ENCODE measurements at regions not wholly inside any gene's neighbourhood (a gene's known extent, or its start where the extent isn't known, plus 50 kb on each side); places are given as distances from the start of the nearest gene placed in this dataset.

GRCh38 chr5:6321078-6321477 lies 57.3 kb downstream of the MED10 start:
- Histone ChIP-seq H3K4me3 (no peak overlapping the region), H3K9me3 (peaks cover 0 to 11% (median 0%) of the 10 kb centered on the region in 12 donors), H3K4me1 (no peaks in the 10 kb centered on the region), H3K36me3 (no peaks in the 10 kb centered on the region), H3K27ac (no peak overlapping the region), H3K27me3 (no peaks in the 10 kb centered on the region)
- intact Hi-C loops (cut with DNase I), result no loop called here
- TF ChIP-seq, protein P1, sequence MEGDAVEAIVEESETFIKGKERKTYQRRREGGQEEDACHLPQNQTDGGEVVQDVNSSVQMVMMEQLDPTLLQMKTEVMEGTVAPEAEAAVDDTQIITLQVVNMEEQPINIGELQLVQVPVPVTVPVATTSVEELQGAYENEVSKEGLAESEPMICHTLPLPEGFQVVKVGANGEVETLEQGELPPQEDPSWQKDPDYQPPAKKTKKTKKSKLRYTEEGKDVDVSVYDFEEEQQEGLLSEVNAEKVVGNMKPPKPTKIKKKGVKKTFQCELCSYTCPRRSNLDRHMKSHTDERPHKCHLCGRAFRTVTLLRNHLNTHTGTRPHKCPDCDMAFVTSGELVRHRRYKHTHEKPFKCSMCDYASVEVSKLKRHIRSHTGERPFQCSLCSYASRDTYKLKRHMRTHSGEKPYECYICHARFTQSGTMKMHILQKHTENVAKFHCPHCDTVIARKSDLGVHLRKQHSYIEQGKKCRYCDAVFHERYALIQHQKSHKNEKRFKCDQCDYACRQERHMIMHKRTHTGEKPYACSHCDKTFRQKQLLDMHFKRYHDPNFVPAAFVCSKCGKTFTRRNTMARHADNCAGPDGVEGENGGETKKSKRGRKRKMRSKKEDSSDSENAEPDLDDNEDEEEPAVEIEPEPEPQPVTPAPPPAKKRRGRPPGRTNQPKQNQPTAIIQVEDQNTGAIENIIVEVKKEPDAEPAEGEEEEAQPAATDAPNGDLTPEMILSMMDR (IDR thresholded peaks at IDR 0.05), result no peak
- no peak for TF ChIP-seq POLR2A (IDR thresholded peaks at IDR 0.05)
- 48 to 54% (median 51%) methylated on average over 1 of the region's 1 CpG for WGBS, 4 donors
- ATAC-seq (no peak), DNase-seq (no peak)

DNA sequence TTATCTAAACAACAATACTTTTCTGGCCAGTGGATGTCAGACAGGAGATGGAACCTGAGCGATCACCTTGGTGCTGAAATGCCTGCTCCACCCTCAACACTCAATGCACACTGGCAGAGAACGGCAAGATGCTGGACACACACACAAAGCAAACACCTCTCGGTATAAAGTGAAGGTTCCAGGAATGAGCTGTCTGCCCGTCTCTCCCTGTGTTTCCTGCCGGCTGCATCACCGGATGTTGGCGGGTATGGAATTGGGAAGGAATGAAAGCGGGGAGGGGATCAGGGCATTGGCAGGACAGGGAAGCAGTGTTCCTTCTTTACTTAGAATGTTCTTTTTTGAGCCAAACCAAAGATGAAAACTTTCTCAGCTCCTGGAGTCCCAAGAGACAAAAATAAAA lies 59.2 kb downstream of the MED10 start:
- intact Hi-C loops (cut with DNase I), result loop anchor here in 5 of 10 donors (10.0 kb wide), 2 partner anchors 116 to 126 kb away; partner anchors contain the start of gene UBE2QL1 (in 2 of the 5)
- Histone ChIP-seq H3K4me1 (no peaks in the 10 kb centered on the region), H3K36me3 (no peaks in the 10 kb centered on the region), H3K27ac (no peak overlapping the region), H3K4me3 (no peak overlapping the region), H3K9me3 (peaks cover 0 to 11% (median 0%) of the 10 kb centered on the region in 12 donors), H3K27me3 (no peaks in the 10 kb centered on the region)
- ATAC-seq, result no peak
- no peak for TF ChIP-seq POLR2A (IDR thresholded peaks at IDR 0.05)
- TF ChIP-seq, protein P1 (IDR thresholded peaks at IDR 0.05), result no peak
- no peak for DNase-seq
- 76 to 86% (median 80%) methylated on average over 8 of the region's 8 CpGs for WGBS, 4 donors

DNA sequence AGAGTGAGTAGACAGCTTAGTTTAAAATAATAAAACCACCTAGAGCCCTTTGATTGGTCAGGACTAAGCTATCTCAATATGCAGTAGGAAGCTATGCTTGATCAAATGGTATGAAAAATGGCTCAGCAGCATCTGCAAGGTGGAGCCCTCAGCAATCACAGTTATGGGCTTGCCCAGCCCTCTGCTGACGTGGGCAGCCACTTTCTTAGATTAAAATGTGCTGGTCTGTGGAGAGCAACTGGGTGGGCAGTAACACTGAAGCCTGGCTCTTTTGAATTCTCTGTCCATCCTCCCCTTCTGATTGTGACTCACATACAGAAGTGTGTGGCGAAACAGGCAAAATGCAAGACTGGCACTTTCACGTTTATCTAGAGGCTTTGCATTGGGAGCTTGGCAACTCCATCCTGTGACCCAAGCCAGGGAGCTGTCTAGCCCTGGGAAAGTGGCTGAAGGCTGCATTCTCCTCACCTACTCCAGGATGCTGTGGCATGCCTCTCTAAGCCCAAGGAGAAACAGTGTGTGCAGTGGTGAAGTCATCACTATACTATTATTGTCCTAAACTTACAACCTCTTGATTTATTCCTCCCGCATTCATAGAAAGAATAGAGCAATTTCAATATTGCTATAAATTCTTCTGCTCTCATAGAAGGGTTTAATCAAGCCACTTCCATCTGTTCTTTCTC lies 61.1 kb downstream of the MED10 start:
- Histone ChIP-seq H3K9me3 (peaks cover 0 to 11% (median 0%) of the 10 kb centered on the region in 12 donors), H3K27ac (no peak overlapping the region), H3K4me3 (no peak overlapping the region), H3K27me3 (no peaks in the 10 kb centered on the region), H3K4me1 (peaks cover 0 to 7% (median 0%) of the 10 kb centered on the region in 12 donors), H3K36me3 (no peaks in the 10 kb centered on the region)
- intact Hi-C loops (cut with DNase I), result loop anchor here in 5 of 10 donors (10.0 kb wide), 2 partner anchors 118 to 128 kb away; partner anchors contain the start of gene UBE2QL1 (in 2 of the 5)
- no peak for ATAC-seq
- TF ChIP-seq POLR2A (IDR thresholded peaks at IDR 0.05), result no peak
- TF ChIP-seq, protein P1 (IDR thresholded peaks at IDR 0.05), result no peak
- no peak for DNase-seq
- 71 to 84% (median 78%) methylated on average over 4 of the region's 4 CpGs for WGBS, 4 donors

- Histone ChIP-seq H3K36me3 (no peaks in the 10 kb centered on the region), H3K27me3 (no peaks in the 10 kb centered on the region), H3K4me3 (no peak overlapping the region), H3K4me1 (peaks cover 0 to 17% (median 1%) of the 10 kb centered on the region in 12 donors), H3K9me3 (peaks cover 0 to 5% (median 0%) of the 10 kb centered on the region in 12 donors), H3K27ac (no peak overlapping the region)
- ATAC-seq, result no peak
- TF ChIP-seq POLR2A (IDR thresholded peaks at IDR 0.05), result no peak
- TF ChIP-seq, protein P1 (IDR thresholded peaks at IDR 0.05), result no peak
- DNase-seq, result no peak
- intact Hi-C loops (cut with DNase I), result loop anchor here in 5 of 10 donors (10.0 kb wide), 2 partner anchors 119 to 129 kb away; partner anchors contain the start of gene UBE2QL1 (in 2 of the 5)
- 74 to 84% (median 79%) methylated on average over 7 of the region's 7 CpGs for WGBS, 4 donors
Measured at GRCh38 chr5:6315580-6315979, 62.8 kb downstream of the MED10 start.

All from heart left ventricle (tissue), 16 donors.